ENCODE measurements at regions not wholly inside any gene's neighbourhood (a gene's known extent, or its start where the extent isn't known, plus 50 kb on each side); places are given as distances from the start of the nearest gene placed in this dataset.

DNA sequence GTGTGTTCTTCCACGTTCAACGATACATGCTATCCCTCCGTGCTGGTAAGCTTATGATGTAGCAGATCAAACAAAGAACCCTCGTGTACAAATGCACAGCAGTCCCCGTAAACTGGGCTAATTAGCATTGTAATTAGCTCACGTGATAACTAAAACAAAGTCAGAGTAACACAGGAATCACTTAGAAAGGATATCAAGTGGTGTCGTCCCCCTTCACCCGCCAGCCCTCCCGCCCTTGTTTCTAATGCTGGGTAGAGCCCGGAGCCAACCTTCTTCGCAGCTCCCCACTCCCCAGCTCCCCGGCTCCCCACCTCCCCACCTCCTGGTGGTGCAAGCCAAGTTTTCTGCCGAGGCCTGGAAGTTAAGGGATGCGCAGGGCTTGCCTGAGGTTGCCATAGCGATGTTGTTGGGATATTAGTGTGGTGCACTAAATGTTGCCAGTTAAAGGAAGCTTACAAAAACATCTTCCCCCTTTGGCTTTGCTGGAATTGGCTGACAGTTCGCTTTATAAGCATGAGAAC lies 357.9 kb upstream of the CCNH start:
- Histone ChIP-seq H3K9me3 (ENCODE audit: control insufficient read depth, low read length) (no peaks in the 10 kb centered on the region), H3K36me3 (ENCODE audit: control insufficient read depth, insufficient read depth, low read length) (no peaks in the 10 kb centered on the region), H3K27ac (ENCODE audit: insufficient read depth, low read length, poor library complexity, severe bottlenecking) (no peak overlapping the region), H3K4me1 (ENCODE audit: control insufficient read depth, insufficient read depth, low read length, poor library complexity, severe bottlenecking) (no peaks in the 10 kb centered on the region), H3K27me3 (replicated peaks; ENCODE audit: control insufficient read depth, insufficient read depth, low read length, poor library complexity, severe bottlenecking) (peaks cover 1% of the 10 kb centered on the region), H3K4me3 (ENCODE audit: insufficient read depth, low read depth, low read length, poor library complexity, severe bottlenecking) (no peak overlapping the region)
- no peak for DNase-seq

- Histone ChIP-seq H3K9me3 (ENCODE audit: control insufficient read depth, low read length) (no peaks in the 10 kb centered on the region), H3K4me1 (ENCODE audit: control insufficient read depth, insufficient read depth, low read length, poor library complexity, severe bottlenecking) (no peaks in the 10 kb centered on the region), H3K27me3 (replicated peaks; ENCODE audit: control insufficient read depth, insufficient read depth, low read length, poor library complexity, severe bottlenecking) (peaks cover 3% of the 10 kb centered on the region), H3K36me3 (ENCODE audit: control insufficient read depth, insufficient read depth, low read length) (no peaks in the 10 kb centered on the region), H3K27ac (ENCODE audit: insufficient read depth, low read length, poor library complexity, severe bottlenecking) (no peak overlapping the region), H3K4me3 (ENCODE audit: insufficient read depth, low read depth, low read length, poor library complexity, severe bottlenecking) (no peak overlapping the region)
- DNase-seq, result no peak
Observed at GRCh38 chr5:87770016-87770570, 357.4 kb upstream of the CCNH start.

DNA sequence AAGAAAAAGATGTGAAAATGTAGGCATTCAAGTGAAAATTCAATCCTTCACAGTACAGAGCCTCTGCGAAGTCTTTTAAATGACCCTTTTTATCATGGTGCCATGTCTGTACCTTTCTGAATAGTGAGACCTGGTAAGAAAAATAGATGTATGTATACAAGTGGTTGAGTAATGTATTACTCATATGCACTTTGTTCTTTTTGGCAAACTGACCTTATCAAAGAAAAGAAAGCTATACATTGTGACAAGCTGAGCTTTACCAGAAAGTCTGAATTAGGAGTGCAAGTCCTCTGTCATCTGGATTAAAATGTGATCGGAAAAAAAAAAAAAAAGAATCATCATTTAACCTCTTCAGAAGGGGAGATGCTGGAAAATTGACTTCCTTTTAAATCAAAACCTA lies 356.4 kb upstream of the CCNH start:
- Histone ChIP-seq H3K9me3 (ENCODE audit: control insufficient read depth, low read length) (no peaks in the 10 kb centered on the region), H3K27ac (ENCODE audit: insufficient read depth, low read length, poor library complexity, severe bottlenecking) (no peak overlapping the region), H3K4me3 (ENCODE audit: insufficient read depth, low read depth, low read length, poor library complexity, severe bottlenecking) (no peak overlapping the region), H3K27me3 (replicated peaks; ENCODE audit: control insufficient read depth, insufficient read depth, low read length, poor library complexity, severe bottlenecking) (peaks cover 3% of the 10 kb centered on the region), H3K4me1 (ENCODE audit: control insufficient read depth, insufficient read depth, low read length, poor library complexity, severe bottlenecking) (no peaks in the 10 kb centered on the region), H3K36me3 (ENCODE audit: control insufficient read depth, insufficient read depth, low read length) (no peaks in the 10 kb centered on the region)
- no peak for DNase-seq

DNA sequence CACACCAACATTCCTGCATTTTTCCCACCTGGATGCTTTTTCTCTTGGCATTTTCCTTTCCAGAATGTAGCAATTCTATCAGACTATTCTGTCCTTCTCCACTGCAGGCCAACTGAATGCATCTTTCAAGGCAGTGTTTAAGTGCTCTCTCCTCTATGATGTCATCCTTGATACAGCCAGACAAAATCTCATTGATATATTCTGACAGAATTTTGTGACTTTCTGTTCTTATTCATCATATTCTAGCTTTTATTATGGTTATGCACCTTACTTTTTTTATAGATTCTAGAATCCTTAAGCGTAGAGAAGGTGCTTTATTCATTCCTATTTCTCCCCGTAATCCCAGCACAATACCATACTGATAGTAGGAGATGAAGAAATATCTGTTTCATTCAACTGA lies 355.5 kb upstream of the CCNH start:
- Histone ChIP-seq H3K27ac (ENCODE audit: insufficient read depth, low read length, poor library complexity, severe bottlenecking) (no peak overlapping the region), H3K27me3 (replicated peaks; ENCODE audit: control insufficient read depth, insufficient read depth, low read length, poor library complexity, severe bottlenecking) (peaks cover 3% of the 10 kb centered on the region), H3K4me1 (ENCODE audit: control insufficient read depth, insufficient read depth, low read length, poor library complexity, severe bottlenecking) (no peaks in the 10 kb centered on the region), H3K4me3 (ENCODE audit: insufficient read depth, low read depth, low read length, poor library complexity, severe bottlenecking) (no peak overlapping the region), H3K36me3 (ENCODE audit: control insufficient read depth, insufficient read depth, low read length) (no peaks in the 10 kb centered on the region), H3K9me3 (ENCODE audit: control insufficient read depth, low read length) (no peaks in the 10 kb centered on the region)
- DNase-seq, result no peak

DNA sequence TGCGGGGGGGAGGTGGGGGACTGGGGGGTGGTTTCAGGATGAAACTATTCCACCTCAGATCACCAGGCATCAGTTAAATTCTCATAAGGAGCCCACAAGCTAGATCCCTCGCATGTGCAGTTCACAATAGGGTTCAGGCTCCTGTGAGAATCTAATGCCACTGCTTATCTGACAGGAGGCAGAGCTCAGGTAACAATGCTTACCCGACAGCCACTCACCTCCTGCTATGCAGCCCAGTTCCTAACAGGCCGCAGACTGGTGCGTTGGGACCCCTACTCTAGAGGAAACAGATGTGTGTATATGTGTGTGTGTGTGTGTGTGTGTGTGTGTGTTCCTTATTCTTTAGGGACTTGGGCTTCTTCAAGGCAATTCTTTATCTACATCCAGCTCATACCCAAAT lies 352.3 kb upstream of the CCNH start:
- no peaks in the 10 kb centered on the region for H3K9me3 ChIP-seq (ENCODE audit: control insufficient read depth, low read length)
- no peaks in the 10 kb centered on the region for H3K4me1 ChIP-seq (ENCODE audit: control insufficient read depth, insufficient read depth, low read length, poor library complexity, severe bottlenecking)
- H3K27me3 ChIP-seq (replicated peaks; ENCODE audit: control insufficient read depth, insufficient read depth, low read length, poor library complexity, severe bottlenecking), result peaks cover 3% of the 10 kb centered on the region
- no peaks in the 10 kb centered on the region for H3K36me3 ChIP-seq (ENCODE audit: control insufficient read depth, insufficient read depth, low read length)
- no peak overlapping the region for H3K27ac ChIP-seq (ENCODE audit: insufficient read depth, low read length, poor library complexity, severe bottlenecking)
- DNase-seq, result no peak
- no peak overlapping the region for H3K4me3 ChIP-seq (ENCODE audit: insufficient read depth, low read depth, low read length, poor library complexity, severe bottlenecking)

DNA sequence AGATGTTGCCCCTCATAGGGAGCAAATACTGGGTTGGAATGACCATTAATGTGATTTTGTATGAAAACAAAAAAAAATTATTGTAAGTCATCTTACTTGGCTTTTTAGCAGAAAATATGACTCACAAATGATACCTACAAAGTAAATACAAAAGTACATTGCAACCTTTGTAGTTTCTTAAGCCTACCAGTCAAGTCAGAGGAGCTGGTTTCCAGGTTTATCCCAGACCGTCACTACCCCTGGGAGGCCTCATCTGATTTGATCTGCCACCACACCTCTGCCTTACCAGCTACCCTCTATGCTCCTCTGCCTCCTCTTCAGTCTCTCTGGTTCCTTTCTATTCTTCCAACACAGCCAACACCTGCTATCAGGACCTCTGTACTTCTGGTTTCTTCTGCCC lies 349.9 kb upstream of the CCNH start:
- no peaks in the 10 kb centered on the region for H3K9me3 ChIP-seq (ENCODE audit: control insufficient read depth, low read length)
- peaks cover 3% of the 10 kb centered on the region for H3K27me3 ChIP-seq (replicated peaks; ENCODE audit: control insufficient read depth, insufficient read depth, low read length, poor library complexity, severe bottlenecking)
- DNase-seq, result no peak
- no peaks in the 10 kb centered on the region for H3K36me3 ChIP-seq (ENCODE audit: control insufficient read depth, insufficient read depth, low read length)
- no peak overlapping the region for H3K4me3 ChIP-seq (ENCODE audit: insufficient read depth, low read depth, low read length, poor library complexity, severe bottlenecking)
- H3K4me1 ChIP-seq (ENCODE audit: control insufficient read depth, insufficient read depth, low read length, poor library complexity, severe bottlenecking), result no peaks in the 10 kb centered on the region
- no peak overlapping the region for H3K27ac ChIP-seq (ENCODE audit: insufficient read depth, low read length, poor library complexity, severe bottlenecking)

- Histone ChIP-seq H3K4me1 (ENCODE audit: control insufficient read depth, insufficient read depth, low read length, poor library complexity, severe bottlenecking) (no peaks in the 10 kb centered on the region), H3K27me3 (replicated peaks; ENCODE audit: control insufficient read depth, insufficient read depth, low read length, poor library complexity, severe bottlenecking) (no peaks in the 10 kb centered on the region), H3K9me3 (ENCODE audit: control insufficient read depth, low read length) (no peaks in the 10 kb centered on the region), H3K36me3 (ENCODE audit: control insufficient read depth, insufficient read depth, low read length) (no peaks in the 10 kb centered on the region), H3K27ac (ENCODE audit: insufficient read depth, low read length, poor library complexity, severe bottlenecking) (no peak overlapping the region), H3K4me3 (ENCODE audit: insufficient read depth, low read depth, low read length, poor library complexity, severe bottlenecking) (no peak overlapping the region)
- no peak for DNase-seq
Observed at GRCh38 chr5:87756951-87757350, 344.2 kb upstream of the CCNH start.

DNA sequence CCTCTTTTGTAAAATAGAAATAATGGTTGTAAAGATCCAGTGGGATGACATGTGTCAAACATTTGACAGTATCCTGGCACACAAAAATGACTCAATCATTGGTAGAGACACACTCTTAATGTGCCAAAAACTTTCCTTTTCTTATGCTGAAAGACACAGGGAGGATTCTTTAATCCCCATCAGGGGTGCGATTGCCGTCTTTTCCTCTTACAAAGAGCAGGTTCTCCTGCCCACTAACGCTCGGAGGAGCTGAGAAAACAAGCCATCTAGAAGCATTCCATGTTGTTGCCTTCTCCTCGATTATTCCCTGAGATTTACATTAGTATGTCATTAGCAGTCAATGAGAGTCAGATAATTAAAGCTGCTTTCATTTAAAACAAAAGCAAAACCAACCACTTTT lies 342.6 kb upstream of the CCNH start:
- Histone ChIP-seq H3K4me3 (ENCODE audit: insufficient read depth, low read depth, low read length, poor library complexity, severe bottlenecking) (no peak overlapping the region), H3K27ac (ENCODE audit: insufficient read depth, low read length, poor library complexity, severe bottlenecking) (no peak overlapping the region), H3K4me1 (ENCODE audit: control insufficient read depth, insufficient read depth, low read length, poor library complexity, severe bottlenecking) (no peaks in the 10 kb centered on the region), H3K36me3 (ENCODE audit: control insufficient read depth, insufficient read depth, low read length) (no peaks in the 10 kb centered on the region), H3K27me3 (replicated peaks; ENCODE audit: control insufficient read depth, insufficient read depth, low read length, poor library complexity, severe bottlenecking) (no peaks in the 10 kb centered on the region), H3K9me3 (ENCODE audit: control insufficient read depth, low read length) (no peaks in the 10 kb centered on the region)
- DNase-seq, result no peak

- no peaks in the 10 kb centered on the region for H3K36me3 ChIP-seq (ENCODE audit: control insufficient read depth, insufficient read depth, low read length)
- no peak for DNase-seq
- no peaks in the 10 kb centered on the region for H3K4me1 ChIP-seq (ENCODE audit: control insufficient read depth, insufficient read depth, low read length, poor library complexity, severe bottlenecking)
- no peaks in the 10 kb centered on the region for H3K9me3 ChIP-seq (ENCODE audit: control insufficient read depth, low read length)
- no peak overlapping the region for H3K27ac ChIP-seq (ENCODE audit: insufficient read depth, low read length, poor library complexity, severe bottlenecking)
- no peak overlapping the region for H3K4me3 ChIP-seq (ENCODE audit: insufficient read depth, low read depth, low read length, poor library complexity, severe bottlenecking)
- no peaks in the 10 kb centered on the region for H3K27me3 ChIP-seq (replicated peaks; ENCODE audit: control insufficient read depth, insufficient read depth, low read length, poor library complexity, severe bottlenecking)
Observed at GRCh38 chr5:87754009-87754757, 341.5 kb upstream of the CCNH start.

DNA sequence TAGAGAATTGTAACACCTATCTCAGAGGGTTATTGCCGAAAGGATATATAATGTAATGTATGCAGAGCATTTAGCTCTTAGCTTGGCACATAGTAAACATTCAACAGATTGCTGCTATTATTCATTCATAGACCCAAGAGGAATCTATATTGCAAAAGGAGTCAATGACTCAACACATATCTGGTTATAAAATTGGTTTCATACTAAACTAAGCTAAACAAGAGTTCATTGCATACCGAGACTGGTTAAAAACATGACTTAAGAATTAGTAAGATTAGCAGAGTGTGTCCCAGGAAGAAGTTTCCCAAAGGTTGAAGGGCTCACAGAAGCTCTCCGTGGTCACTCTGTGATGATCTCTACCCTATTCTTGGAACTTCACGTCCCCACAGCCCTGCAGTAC lies 339.6 kb upstream of the CCNH start:
- H3K4me1 ChIP-seq (ENCODE audit: control insufficient read depth, insufficient read depth, low read length, poor library complexity, severe bottlenecking), result no peaks in the 10 kb centered on the region

More for the DNA sequence above, 339.6 kb upstream of the CCNH start:
- Histone ChIP-seq H3K27ac (ENCODE audit: insufficient read depth, low read length, poor library complexity, severe bottlenecking) (no peak overlapping the region), H3K9me3 (ENCODE audit: control insufficient read depth, low read length) (no peaks in the 10 kb centered on the region), H3K27me3 (replicated peaks; ENCODE audit: control insufficient read depth, insufficient read depth, low read length, poor library complexity, severe bottlenecking) (no peaks in the 10 kb centered on the region), H3K4me3 (ENCODE audit: insufficient read depth, low read depth, low read length, poor library complexity, severe bottlenecking) (no peak overlapping the region), H3K36me3 (ENCODE audit: control insufficient read depth, insufficient read depth, low read length) (no peaks in the 10 kb centered on the region)
- DNase-seq, result no peak

All from effector memory CD4-positive, alpha-beta T cell (primary cell).